Choroid plexus epithelial cell (primary cell): ENCODE measurements at regions not wholly inside any gene's neighbourhood (a gene's known extent, or its start where the extent isn't known, plus 50 kb on each side); places are given as distances from the start of the nearest gene placed in this dataset.

Experiments used
- DNase-seq: peaks from one replicate; pipeline ENCODE4 v3.0.0-alpha.2; 2010; ENCODE audit warnings: low read depth
- H3K4me3 ChIP-seq: 2 replicates; pipeline ENCODE4 v1.5.1; 2011; ENCODE audit warnings: low read depth, mild to moderate bottlenecking, control low read depth, low read length, moderate library complexity
- TF ChIP-seq, protein P1 (sequence below): conservative IDR thresholded peaks from 2 replicates; pipeline ENCODE4 v1.5.1; 2011; ENCODE audit warnings: low read depth, mild to moderate bottlenecking, control low read depth, inconsistent platforms, low read length, moderate library complexity

DNA sequence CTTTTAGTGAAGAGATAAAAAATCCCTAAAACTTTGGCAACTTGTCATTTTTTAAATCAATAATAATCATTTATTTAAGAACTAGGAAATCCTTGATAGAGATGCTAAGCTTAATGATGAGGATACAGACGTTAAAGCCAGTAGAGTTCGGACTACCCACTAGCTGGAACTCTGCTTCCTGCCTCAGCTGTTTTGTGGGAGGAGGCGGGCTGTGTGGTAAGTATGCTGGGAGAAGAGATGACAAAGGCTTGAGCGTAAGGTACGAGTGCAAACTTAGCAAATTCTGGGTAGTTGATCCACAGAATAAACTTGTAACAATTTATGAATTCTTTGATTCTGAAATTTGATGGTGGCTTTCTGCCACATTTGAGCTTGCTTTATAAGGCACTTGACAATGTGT lies 111.2 kb upstream of the NANOGP8 start:
- no peak for DNase-seq
- no peak overlapping the region for H3K4me3 ChIP-seq
- TF ChIP-seq, protein P1, sequence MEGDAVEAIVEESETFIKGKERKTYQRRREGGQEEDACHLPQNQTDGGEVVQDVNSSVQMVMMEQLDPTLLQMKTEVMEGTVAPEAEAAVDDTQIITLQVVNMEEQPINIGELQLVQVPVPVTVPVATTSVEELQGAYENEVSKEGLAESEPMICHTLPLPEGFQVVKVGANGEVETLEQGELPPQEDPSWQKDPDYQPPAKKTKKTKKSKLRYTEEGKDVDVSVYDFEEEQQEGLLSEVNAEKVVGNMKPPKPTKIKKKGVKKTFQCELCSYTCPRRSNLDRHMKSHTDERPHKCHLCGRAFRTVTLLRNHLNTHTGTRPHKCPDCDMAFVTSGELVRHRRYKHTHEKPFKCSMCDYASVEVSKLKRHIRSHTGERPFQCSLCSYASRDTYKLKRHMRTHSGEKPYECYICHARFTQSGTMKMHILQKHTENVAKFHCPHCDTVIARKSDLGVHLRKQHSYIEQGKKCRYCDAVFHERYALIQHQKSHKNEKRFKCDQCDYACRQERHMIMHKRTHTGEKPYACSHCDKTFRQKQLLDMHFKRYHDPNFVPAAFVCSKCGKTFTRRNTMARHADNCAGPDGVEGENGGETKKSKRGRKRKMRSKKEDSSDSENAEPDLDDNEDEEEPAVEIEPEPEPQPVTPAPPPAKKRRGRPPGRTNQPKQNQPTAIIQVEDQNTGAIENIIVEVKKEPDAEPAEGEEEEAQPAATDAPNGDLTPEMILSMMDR, result no peak

DNA sequence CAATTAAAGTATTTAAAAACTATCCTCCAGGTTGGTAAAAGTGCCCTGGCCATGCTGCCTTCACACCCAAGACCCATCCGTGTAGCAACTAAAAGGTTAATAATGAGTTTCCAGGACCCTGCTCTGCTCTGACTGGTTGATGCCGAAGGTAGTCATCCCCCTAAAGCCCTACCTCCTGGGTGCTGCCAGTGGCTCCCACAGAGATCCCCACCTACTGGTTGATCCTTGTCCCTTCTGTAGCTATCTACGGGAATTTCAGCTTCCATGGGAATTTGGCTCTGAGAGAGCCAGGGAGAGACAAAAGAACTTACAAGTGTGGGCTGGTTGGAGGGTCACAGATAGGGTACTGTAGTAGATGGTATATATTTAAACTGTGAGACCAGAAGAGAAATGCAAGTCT lies 110.6 kb upstream of the NANOGP8 start:
- no peak for DNase-seq
- TF ChIP-seq, protein P1, result no peak
- no peak overlapping the region for H3K4me3 ChIP-seq

- no peak overlapping the region for H3K4me3 ChIP-seq
- no peak for DNase-seq
- TF ChIP-seq, protein P1, result no peak
These were observed 109.9 kb upstream of the NANOGP8 start for GRCh38 chr15:35195031-35195430.

DNA sequence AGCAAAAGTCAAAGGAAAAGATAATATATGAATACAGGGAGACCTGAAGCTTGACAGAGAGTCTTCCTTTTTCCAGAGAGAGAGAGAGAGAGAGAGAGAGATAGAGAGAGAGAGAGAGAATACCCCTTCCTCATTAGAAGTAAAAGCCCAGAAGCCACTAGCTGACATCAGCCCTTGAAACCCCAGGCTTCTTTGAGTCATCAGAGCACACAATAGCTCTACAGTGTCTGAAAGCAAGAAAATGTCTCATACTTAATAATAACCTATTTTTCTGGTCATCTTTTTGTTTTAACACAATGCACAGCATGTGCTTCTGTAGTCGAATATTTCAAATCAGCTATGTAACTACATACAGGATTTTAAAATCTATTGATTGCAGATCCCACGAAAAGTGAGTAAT lies 109.2 kb upstream of the NANOGP8 start:
- peak; percentile 21 for DNase-seq
- TF ChIP-seq, protein P1, result no peak
- H3K4me3 ChIP-seq, result no peak overlapping the region

GRCh38 chr15:35191783-35192182 lies 106.7 kb upstream of the NANOGP8 start:
- DNase-seq, result no peak

GRCh38 chr15:35186346-35186745 lies 101.3 kb upstream of the NANOGP8 start:
- TF ChIP-seq, protein P1, result no peak
- DNase-seq, result peak; percentile 36
- no peak overlapping the region for H3K4me3 ChIP-seq

More at GRCh38 chr15:35191783-35192182, 106.7 kb upstream of the NANOGP8 start:
- H3K4me3 ChIP-seq, result no peak overlapping the region
- TF ChIP-seq, protein P1, result no peak

GRCh38 chr15:35184646-35185045 lies 99.6 kb upstream of the NANOGP8 start:
- no peak for DNase-seq
- no peak overlapping the region for H3K4me3 ChIP-seq
- TF ChIP-seq, protein P1, result no peak
